AG04450 (cell line): ENCODE measurements at regions not wholly inside any gene's neighbourhood (a gene's known extent, or its start where the extent isn't known, plus 50 kb on each side); places are given as distances from the start of the nearest gene placed in this dataset.

Source experiments
- CTCF ChIA-PET: fragments of 300-600, 350-600 bp; formaldehyde crosslinking; extraction: SDS; loops from one replicate; lab custom pipeline; 2022; ENCODE audit warnings: antibody characterized with exemption, inconsistent platforms; lab: Charles Lee
- POLR2A ChIA-PET: fragments of 350-600 bp; formaldehyde crosslinking; extraction: SDS; loops from one replicate; lab custom pipeline; 2021; ENCODE audit warnings: antibody characterized with exemption, inconsistent platforms; lab: Yijun Ruan, JAX
- DNase-seq: peaks from one replicate; pipeline ENCODE4 v3.0.0-alpha.2; 2011; ENCODE audit warnings: low read depth, low spot score
- H3K27ac ChIP-seq: one replicate; pipeline ENCODE4 v1.5.1; 2012; ENCODE audit warnings: low read depth, low read length, control low read depth
- H3K27me3 ChIP-seq: one replicate; pipeline ENCODE4 v1.6.0; 2012; ENCODE audit warnings: low read length; ENCODE audit not compliant: control insufficient read depth, insufficient read depth
- H3K4me3 ChIP-seq: 2 replicates; pipeline ENCODE4 v1.5.1; 2011; ENCODE audit warnings: mild to moderate bottlenecking, low read depth, low read length, control low read depth
- H3K9me3 ChIP-seq: 2 replicates; pipeline ENCODE4 v1.5.1; 2012; ENCODE audit warnings: low read length; ENCODE audit not compliant: control insufficient read depth, insufficient read depth
- TF ChIP-seq, protein P1 (sequence below): IDR thresholded peaks from 2 replicates; pipeline ENCODE4 v1.5.1; 2011; ENCODE audit warnings: low read depth, low read length, control low read depth, inconsistent platforms

DNA sequence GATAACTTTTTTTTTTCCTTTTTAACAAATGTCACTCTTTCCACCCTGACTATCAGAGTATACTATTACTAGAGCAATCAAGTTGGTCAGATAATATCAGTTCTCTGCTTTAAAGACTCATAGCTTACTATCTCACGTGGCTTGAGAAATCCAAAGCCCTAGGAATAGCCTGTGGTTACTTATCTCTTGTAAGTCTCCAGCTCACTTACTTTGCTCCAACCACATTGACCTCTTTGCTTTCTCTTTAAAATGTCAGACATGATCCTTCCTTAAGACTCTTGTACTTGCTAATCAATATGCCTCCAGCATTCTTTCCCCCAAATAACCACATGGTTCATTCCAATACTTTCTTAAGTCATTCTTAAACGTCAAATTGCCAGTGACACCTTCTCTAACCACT lies 1292.2 kb downstream of the REEP3 start:
- peaks cover 4% of the 10 kb centered on the region; the same call in 1 of the 2 replicates for H3K9me3 ChIP-seq
- DNase-seq: no peak
- no peak overlapping the region for H3K27ac ChIP-seq
- POLR2A ChIA-PET: no interaction called here
- H3K27me3 ChIP-seq: no peaks in the 10 kb centered on the region
- CTCF ChIA-PET: no interaction called here
- H3K4me3 ChIP-seq: no peak overlapping the region
- TF ChIP-seq, protein P1, sequence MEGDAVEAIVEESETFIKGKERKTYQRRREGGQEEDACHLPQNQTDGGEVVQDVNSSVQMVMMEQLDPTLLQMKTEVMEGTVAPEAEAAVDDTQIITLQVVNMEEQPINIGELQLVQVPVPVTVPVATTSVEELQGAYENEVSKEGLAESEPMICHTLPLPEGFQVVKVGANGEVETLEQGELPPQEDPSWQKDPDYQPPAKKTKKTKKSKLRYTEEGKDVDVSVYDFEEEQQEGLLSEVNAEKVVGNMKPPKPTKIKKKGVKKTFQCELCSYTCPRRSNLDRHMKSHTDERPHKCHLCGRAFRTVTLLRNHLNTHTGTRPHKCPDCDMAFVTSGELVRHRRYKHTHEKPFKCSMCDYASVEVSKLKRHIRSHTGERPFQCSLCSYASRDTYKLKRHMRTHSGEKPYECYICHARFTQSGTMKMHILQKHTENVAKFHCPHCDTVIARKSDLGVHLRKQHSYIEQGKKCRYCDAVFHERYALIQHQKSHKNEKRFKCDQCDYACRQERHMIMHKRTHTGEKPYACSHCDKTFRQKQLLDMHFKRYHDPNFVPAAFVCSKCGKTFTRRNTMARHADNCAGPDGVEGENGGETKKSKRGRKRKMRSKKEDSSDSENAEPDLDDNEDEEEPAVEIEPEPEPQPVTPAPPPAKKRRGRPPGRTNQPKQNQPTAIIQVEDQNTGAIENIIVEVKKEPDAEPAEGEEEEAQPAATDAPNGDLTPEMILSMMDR: no peak

DNA sequence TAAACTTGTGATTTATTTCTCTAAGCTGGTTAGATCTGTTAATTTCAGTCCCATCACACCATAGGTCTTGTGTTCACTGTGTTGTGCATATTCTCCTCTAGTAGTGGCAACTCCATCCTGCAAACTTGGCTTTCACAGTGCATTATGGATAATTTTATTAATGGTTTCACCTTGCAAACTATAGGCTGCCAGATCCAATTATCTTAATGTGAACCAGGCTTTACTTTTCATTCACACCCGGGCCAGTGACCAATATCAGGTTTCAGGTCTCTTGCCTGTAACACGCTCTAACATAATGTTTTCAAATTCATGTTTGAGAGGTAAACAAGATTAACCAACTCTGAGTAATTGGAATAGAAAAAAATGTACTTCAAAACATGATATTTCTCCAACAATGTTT lies 1293.0 kb downstream of the REEP3 start:
- DNase-seq: no peak
- no peak overlapping the region for H3K27ac ChIP-seq
- POLR2A ChIA-PET: no interaction called here

DNA sequence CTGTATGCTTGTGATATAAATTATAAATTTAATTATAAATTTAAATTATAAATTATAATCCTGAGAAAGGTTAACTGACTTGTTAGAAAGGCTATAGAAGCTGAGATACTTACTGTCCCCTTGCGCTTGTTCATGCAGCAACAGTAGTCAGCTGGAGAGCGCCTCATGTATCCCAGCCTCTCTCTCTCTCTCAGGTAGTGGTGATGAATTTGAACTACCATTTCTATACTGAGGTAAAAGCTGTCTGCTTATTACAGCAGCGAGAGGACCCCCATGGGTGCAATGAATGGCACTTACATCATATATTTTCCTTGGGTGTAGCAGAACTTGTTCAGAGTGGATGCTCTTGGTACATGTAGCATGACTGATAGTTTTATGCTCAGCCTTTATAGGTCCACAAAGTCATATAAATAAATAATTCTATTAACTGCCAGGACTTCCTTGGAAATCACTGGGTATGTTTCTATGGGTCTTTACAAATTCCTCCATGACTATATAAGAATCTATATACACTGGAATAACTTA lies 1308.7 kb downstream of the REEP3 start:
- no peak for DNase-seq
- peaks cover 5% of the 10 kb centered on the region; the same call in 1 of the 2 replicates for H3K9me3 ChIP-seq
- ChIA-PET POLR2A (no interaction called here), CTCF (no interaction called here)
- H3K27ac ChIP-seq: no peak overlapping the region
- H3K27me3 ChIP-seq: no peaks in the 10 kb centered on the region
- TF ChIP-seq, protein P1: no peak
- no peak overlapping the region for H3K4me3 ChIP-seq

More for the DNA sequence above, 1293.0 kb downstream of the REEP3 start:
- CTCF ChIA-PET: no interaction called here
- Histone ChIP-seq H3K9me3 (peaks cover 4% of the 10 kb centered on the region; the same call in 1 of the 2 replicates), H3K4me3 (no peak overlapping the region), H3K27me3 (no peaks in the 10 kb centered on the region)
- TF ChIP-seq, protein P1: no peak

DNA sequence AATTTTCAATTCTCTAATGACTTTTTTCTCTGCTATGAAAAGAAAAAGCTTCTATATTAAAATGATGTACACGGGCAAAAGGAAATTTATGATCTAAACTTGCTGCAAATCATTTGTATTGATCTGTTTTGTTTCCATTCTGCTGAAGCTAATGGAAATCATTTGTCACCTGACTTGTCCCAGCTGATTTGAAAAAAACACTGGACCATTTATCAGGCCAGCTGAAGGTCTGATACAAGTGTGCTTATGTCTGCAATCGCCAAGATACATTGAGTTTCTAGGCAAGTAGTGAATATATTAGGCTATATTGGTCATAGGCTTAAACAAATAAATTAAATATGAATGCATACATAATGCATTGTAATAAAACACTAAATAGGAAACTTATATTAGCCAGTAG lies 1309.7 kb downstream of the REEP3 start:
- no peak overlapping the region for H3K4me3 ChIP-seq
- TF ChIP-seq, protein P1: no peak
- ChIA-PET POLR2A (no interaction called here), CTCF (no interaction called here)
- no peaks in the 10 kb centered on the region for H3K27me3 ChIP-seq
- DNase-seq: no peak
- no peak overlapping the region for H3K27ac ChIP-seq
- H3K9me3 ChIP-seq: no peaks in the 10 kb centered on the region; the same call in 1 of the 2 replicates

DNA sequence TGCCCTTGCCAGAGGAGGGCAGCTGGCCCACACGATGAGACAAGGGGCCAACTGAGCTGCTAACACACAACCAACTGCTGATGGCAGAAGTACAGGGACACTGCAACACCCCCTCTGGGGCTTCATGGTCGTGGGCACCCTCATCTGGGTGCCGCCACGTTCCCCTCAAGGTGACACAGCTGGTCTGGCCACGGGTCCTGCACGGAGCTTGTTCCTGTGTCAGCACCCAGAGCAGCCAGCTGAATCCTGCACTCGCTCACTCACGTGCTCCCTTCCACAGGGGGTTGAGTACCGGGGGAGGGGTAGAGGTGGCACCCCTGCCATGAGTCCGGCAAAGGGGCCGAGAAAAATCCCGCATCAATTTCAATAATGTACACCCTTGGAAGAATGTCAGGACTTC lies 1319.1 kb downstream of the REEP3 start:
- DNase-seq: no peak
- Histone ChIP-seq H3K27me3 (no peaks in the 10 kb centered on the region), H3K27ac (no peak overlapping the region), H3K4me3 (no peak overlapping the region), H3K9me3 (peaks cover 5% of the 10 kb centered on the region)
- TF ChIP-seq, protein P1: no peak
- CTCF ChIA-PET: no interaction called here
- POLR2A ChIA-PET: no interaction called here
